ENCODE measurements at regions not wholly inside any gene's neighbourhood (a gene's known extent, or its start where the extent isn't known, plus 50 kb on each side); places are given as distances from the start of the nearest gene placed in this dataset.

DNA sequence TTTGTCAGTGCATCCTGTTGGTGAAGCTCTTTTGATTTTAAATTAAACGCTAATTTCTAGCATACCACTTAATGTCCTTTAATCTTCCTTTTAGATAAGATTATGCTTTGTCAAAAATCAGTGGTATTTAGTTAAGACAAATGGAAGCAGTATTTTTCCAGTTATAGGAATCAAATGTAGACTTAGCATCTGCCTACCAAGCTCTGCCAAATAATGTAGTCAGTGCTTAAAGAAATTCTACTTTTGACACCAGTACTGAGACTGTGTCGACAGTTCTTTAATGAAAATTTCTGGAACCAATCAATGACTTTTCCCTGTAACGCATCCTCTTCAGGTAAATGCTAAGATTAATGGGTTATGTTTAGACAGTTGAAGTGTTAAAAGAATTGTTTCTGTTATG lies 803.3 kb upstream of the FAM98A start:
- H3K4me3 ChIP-seq (replicated peaks; ENCODE audit: low read depth, low read length), result no peak overlapping the region
- no peak for DNase-seq (ENCODE audit: extremely low read depth, low read depth)
- TF ChIP-seq, protein P1, sequence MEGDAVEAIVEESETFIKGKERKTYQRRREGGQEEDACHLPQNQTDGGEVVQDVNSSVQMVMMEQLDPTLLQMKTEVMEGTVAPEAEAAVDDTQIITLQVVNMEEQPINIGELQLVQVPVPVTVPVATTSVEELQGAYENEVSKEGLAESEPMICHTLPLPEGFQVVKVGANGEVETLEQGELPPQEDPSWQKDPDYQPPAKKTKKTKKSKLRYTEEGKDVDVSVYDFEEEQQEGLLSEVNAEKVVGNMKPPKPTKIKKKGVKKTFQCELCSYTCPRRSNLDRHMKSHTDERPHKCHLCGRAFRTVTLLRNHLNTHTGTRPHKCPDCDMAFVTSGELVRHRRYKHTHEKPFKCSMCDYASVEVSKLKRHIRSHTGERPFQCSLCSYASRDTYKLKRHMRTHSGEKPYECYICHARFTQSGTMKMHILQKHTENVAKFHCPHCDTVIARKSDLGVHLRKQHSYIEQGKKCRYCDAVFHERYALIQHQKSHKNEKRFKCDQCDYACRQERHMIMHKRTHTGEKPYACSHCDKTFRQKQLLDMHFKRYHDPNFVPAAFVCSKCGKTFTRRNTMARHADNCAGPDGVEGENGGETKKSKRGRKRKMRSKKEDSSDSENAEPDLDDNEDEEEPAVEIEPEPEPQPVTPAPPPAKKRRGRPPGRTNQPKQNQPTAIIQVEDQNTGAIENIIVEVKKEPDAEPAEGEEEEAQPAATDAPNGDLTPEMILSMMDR (IDR thresholded peaks at IDR 0.05; ENCODE audit: low read depth, low read length, missing control alignments), result no peak

DNA sequence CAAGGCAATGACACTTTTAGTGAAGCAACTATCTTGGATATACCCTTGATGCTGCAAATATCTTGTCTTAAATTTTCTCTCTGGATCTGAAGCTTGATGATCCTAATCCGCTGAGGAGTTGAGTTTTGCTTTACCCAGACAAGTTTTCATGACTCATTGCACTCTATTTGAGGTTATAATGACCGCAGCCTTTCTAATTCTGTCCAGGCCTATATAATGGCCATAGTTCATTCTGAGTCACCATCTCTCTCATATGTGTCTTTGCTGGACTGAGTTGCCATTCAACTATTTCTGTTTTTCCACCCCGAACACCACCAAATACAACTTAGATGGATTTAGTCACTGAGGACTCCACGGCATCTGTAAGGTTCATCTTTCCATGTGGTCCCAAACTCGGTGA lies 802.1 kb upstream of the FAM98A start:
- TF ChIP-seq, protein P1 (IDR thresholded peaks at IDR 0.05; ENCODE audit: low read depth, low read length, missing control alignments), result no peak
- DNase-seq (ENCODE audit: extremely low read depth, low read depth), result no peak
- no peak overlapping the region for H3K4me3 ChIP-seq (replicated peaks; ENCODE audit: low read depth, low read length)

DNA sequence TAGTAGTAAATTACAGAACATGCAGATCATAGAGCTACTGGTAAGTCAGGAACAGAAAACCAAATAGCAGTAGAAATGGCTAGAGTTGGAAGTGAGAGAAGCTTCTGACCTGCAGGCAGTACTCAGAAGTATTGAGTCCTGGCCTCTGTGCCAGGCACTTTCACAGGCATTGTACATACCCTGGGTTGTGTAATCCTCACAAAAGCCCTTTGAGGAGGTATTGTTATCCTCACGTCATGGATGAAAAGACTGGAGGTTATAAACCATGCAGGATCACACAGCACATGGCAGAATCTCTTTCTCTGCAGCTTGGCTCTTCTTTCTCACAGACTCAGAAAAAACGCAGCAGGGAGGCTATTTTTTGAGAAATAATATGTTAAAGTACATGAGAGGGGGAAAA lies 789.3 kb upstream of the FAM98A start:
- no peak overlapping the region for H3K4me3 ChIP-seq (replicated peaks; ENCODE audit: low read depth, low read length)
- no peak for DNase-seq (ENCODE audit: extremely low read depth, low read depth)
- TF ChIP-seq, protein P1 (IDR thresholded peaks at IDR 0.05; ENCODE audit: low read depth, low read length, missing control alignments), result no peak

DNA sequence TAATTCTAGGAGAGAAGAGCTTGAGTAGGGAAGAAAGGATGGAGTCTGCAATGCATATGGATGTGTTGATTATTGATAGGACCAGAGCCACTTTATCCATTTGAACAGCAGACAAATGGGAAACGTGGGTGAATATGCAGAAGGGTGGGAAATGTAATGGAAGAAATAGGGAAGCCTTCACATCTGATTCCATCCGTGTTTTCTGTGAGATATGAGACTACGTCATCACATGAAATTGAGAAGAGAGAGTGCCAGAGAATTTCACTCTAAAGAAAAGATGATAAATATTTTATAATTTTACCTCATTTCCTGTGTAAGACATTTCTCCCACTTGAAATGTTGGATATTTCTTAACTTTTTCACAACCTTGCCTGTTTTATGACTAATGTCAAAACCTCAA lies 788.4 kb upstream of the FAM98A start:
- H3K4me3 ChIP-seq (replicated peaks; ENCODE audit: low read depth, low read length), result no peak overlapping the region
- TF ChIP-seq, protein P1 (IDR thresholded peaks at IDR 0.05; ENCODE audit: low read depth, low read length, missing control alignments), result no peak
- DNase-seq (ENCODE audit: extremely low read depth, low read depth), result no peak

DNA sequence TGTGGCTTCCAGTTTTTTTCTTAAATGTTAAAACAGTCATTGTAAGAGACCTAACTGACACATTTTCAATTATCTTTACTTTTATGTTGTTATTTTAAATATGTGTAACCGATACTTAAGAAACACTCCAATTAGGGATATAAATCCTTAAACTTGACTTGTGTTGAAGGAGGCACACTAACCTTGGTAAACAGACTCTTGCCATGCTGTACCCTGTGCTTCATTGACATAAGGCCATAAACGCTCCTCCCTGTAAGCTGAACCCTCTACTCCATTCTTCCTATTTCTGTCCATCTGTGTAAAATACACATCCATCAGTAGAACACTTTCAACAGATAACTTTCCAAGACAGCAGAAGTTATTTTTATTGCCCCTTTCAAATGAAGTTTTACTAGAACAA lies 780.5 kb upstream of the FAM98A start:
- DNase-seq (ENCODE audit: extremely low read depth, low read depth), result no peak
- TF ChIP-seq, protein P1 (IDR thresholded peaks at IDR 0.05; ENCODE audit: low read depth, low read length, missing control alignments), result no peak
- H3K4me3 ChIP-seq (replicated peaks; ENCODE audit: low read depth, low read length), result no peak overlapping the region

DNA sequence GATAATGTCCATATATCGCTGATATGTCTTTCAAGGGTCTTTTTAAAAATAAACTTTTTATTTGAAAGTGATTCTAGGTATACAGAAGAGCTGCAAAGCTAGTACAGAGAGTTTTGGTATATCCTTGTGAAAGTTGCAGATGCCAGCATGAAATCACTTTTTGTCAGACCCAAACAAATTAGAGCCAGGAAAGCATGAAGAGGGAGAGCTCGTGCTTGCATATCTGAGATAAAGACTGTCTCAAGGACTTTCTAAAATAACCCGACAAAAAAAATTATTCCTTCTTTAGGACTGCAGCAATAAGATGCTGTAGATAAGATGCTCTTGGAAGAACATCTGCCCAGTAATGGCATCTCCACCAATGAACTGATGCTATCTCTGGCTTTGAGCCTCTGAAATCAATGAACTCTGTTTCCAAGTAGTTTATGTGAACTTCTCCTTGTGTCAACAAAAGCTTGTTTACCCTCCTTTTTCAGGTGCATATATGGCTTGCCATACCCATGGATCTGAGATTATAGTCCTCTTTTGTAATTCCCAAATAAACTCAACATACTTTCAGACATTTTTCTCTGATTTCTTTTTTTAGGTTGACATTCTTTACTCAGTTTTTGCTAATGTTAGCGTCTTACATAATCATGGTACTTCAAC lies 774.6 kb upstream of the FAM98A start:
- H3K4me3 ChIP-seq (replicated peaks; ENCODE audit: low read depth, low read length), result no peak overlapping the region
- DNase-seq (ENCODE audit: extremely low read depth, low read depth), result no peak
- TF ChIP-seq, protein P1 (IDR thresholded peaks at IDR 0.05; ENCODE audit: low read depth, low read length, missing control alignments), result no peak

DNA sequence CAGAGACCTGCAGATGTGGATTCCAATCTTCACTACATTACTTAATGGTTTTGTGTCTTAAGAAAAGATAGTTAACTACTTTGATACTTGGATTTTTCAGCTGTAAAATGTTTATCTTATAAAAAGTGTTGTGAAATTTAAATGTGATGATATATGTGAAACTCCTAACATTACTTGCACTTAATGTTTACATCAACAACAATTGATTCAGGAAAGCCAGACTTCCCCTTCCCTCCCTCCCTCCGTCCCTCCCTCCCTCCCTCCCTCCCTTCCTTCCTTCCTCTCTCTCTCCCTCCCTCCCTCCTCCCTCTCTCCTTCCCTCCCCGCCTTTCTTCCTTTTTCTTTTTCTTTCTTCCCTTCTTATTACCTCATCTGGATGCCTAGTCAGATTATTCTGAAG lies 773.9 kb upstream of the FAM98A start:
- TF ChIP-seq, protein P1 (IDR thresholded peaks at IDR 0.05; ENCODE audit: low read depth, low read length, missing control alignments), result no peak
- no peak for DNase-seq (ENCODE audit: extremely low read depth, low read depth)
- no peak overlapping the region for H3K4me3 ChIP-seq (replicated peaks; ENCODE audit: low read depth, low read length)

Measured in HFF-Myc (cell line).